Posterior cingulate gyrus (tissue), 11 donors: ENCODE measurements at regions not wholly inside any gene's neighbourhood (a gene's known extent, or its start where the extent isn't known, plus 50 kb on each side); places are given as distances from the start of the nearest gene placed in this dataset.
"Not testable (repeated sequence)": the region's sequence is repeated elsewhere in the genome, so short reads cannot be mapped to it uniquely, and the experiment has no call there.

ENCODE experiments used
- DNase-seq, 10 donors: peaks; one replicate each; pipeline versions ENCODE4 v3.0.0 to v3.0.0-alpha.2; 2020 to 2021; ENCODE audit warnings: mixed read lengths in 3 of 10
- intact Hi-C: fragments of 100-400 bp; cut with DNase I; formaldehyde crosslinking; loops from one replicate; pipeline ENCODE4 v1.15.1; 2023

- intact Hi-C loops, result no loop called here
- DNase-seq, result no peak
These were observed 468.5 kb downstream of the NFIB start for GRCh38 chr9:13845460-13845859.

GRCh38 chr9:13841746-13842462 is 472.0 kb downstream of the NFIB start:
- intact Hi-C loops, result no loop called here
- DNase-seq, result no peak

- intact Hi-C loops, result no loop called here
- no peak for DNase-seq
These were observed 481.5 kb downstream of the NFIB start for GRCh38 chr9:13832446-13832845.

GRCh38 chr9:13823026-13823425 is 490.9 kb downstream of the NFIB start:
- intact Hi-C loops, result no loop called here
- DNase-seq, result no peak

GRCh38 chr9:13817754-13818278 is 496.1 kb downstream of the NFIB start:
- DNase-seq, result no peak
- intact Hi-C loops, result no loop called here

GRCh38 chr9:13816837-13817236 is 497.1 kb downstream of the NFIB start:
- intact Hi-C loops, result no loop called here
- no peak for DNase-seq

GRCh38 chr9:13814647-13815400 is 499.1 kb downstream of the NFIB start:
- intact Hi-C loops, result no loop called here

GRCh38 chr9:13811876-13812275 is 502.1 kb downstream of the NFIB start:
- intact Hi-C loops, result no loop called here
- DNase-seq, result no peak

More at GRCh38 chr9:13814647-13815400, 499.1 kb downstream of the NFIB start:
- DNase-seq, result no peak

GRCh38 chr9:13810510-13810909 is 503.4 kb downstream of the NFIB start:
- DNase-seq, result no peak
- intact Hi-C loops, result no loop called here

- no peak for DNase-seq
These were observed 504.5 kb downstream of the NFIB start for GRCh38 chr9:13809401-13809800.

GRCh38 chr9:13807118-13807517 is 506.8 kb downstream of the NFIB start:
- no peak for DNase-seq
- intact Hi-C loops, result no loop called here

More at GRCh38 chr9:13809401-13809800, 504.5 kb downstream of the NFIB start:
- intact Hi-C loops, result no loop called here

GRCh38 chr9:13806714-13807113 is 507.2 kb downstream of the NFIB start:
- intact Hi-C loops, result no loop called here
- DNase-seq, result no peak

GRCh38 chr9:13805546-13805945 is 508.4 kb downstream of the NFIB start:
- no peak for DNase-seq
- intact Hi-C loops, result no loop called here

- no peak for DNase-seq
- intact Hi-C loops, result no loop called here
These were observed 509.4 kb downstream of the NFIB start for GRCh38 chr9:13804532-13804931.

GRCh38 chr9:13800776-13801175 is 513.2 kb downstream of the NFIB start:
- no peak for DNase-seq
- intact Hi-C loops, result no loop called here

GRCh38 chr9:13797701-13798100 is 516.2 kb downstream of the NFIB start:
- intact Hi-C loops, DNase-seq: not testable (repeated sequence)

- intact Hi-C loops, result no loop called here
- DNase-seq, result no peak
These were observed 512.3 kb upstream of the MPDZ start for GRCh38 chr9:13791816-13792215.

- no peak for DNase-seq
These were observed 510.6 kb upstream of the MPDZ start for GRCh38 chr9:13790055-13790454.

GRCh38 chr9:13787234-13787833 is 507.8 kb upstream of the MPDZ start:
- DNase-seq, result peak in 1 of 10 donors; percentile 8

More at GRCh38 chr9:13790055-13790454, 510.6 kb upstream of the MPDZ start:
- intact Hi-C loops, result no loop called here

GRCh38 chr9:13786711-13787110 is 507.2 kb upstream of the MPDZ start:
- no peak for DNase-seq
- intact Hi-C loops, result no loop called here

More at GRCh38 chr9:13787234-13787833, 507.8 kb upstream of the MPDZ start:
- intact Hi-C loops, result no loop called here

- DNase-seq, result peak in 5 of 10 donors; percentile 7 to 77 (median 70)
- intact Hi-C loops, result no loop called here
These were observed 506.6 kb upstream of the MPDZ start for GRCh38 chr9:13786131-13786530.
